GM21528 (cell line): ENCODE measurements at regions not wholly inside any gene's neighbourhood (a gene's known extent, or its start where the extent isn't known, plus 50 kb on each side); places are given as distances from the start of the nearest gene placed in this dataset.

Experiments used
- ATAC-seq: cut with Tn5 transposase; IDR thresholded peaks from one replicate; pipeline ENCODE4 v1.9.1; 2021; ENCODE audit warnings: mild to moderate bottlenecking, moderate library complexity; ENCODE audit not compliant: unreplicated experiment, low FRiP score

GRCh38 chr1:232486454-232487207 is 143.3 kb downstream of the SIPA1L2 start:
- ATAC-seq = no peak

GRCh38 chr1:232486006-232486405 is 143.9 kb downstream of the SIPA1L2 start:
- no peak for ATAC-seq

- no peak for ATAC-seq
Observed at GRCh38 chr1:232484856-232485255, 145.1 kb downstream of the SIPA1L2 start.

GRCh38 chr1:232483826-232484225 is 146.1 kb downstream of the SIPA1L2 start:
- no peak for ATAC-seq

GRCh38 chr1:232481091-232481490 is 148.8 kb downstream of the SIPA1L2 start:
- ATAC-seq = no peak

GRCh38 chr1:232477728-232478127 is 152.2 kb downstream of the SIPA1L2 start:
- no peak for ATAC-seq

GRCh38 chr1:232476538-232476950 is 153.4 kb downstream of the SIPA1L2 start:
- no peak for ATAC-seq

- ATAC-seq = no peak
Observed at GRCh38 chr1:232474826-232475225, 155.1 kb downstream of the SIPA1L2 start.

GRCh38 chr1:232473900-232474299 is 156.0 kb downstream of the SIPA1L2 start:
- no peak for ATAC-seq

- ATAC-seq = no peak
Observed at GRCh38 chr1:232473324-232473723, 156.6 kb downstream of the SIPA1L2 start.

GRCh38 chr1:232472485-232473041 is 157.4 kb downstream of the SIPA1L2 start:
- no peak for ATAC-seq

- ATAC-seq = no peak
Observed at GRCh38 chr1:232471250-232471649, 158.7 kb downstream of the SIPA1L2 start.

- ATAC-seq = no peak
Observed at GRCh38 chr1:232470711-232471110, 159.2 kb downstream of the SIPA1L2 start.

GRCh38 chr1:232468249-232468648 is 161.7 kb downstream of the SIPA1L2 start:
- ATAC-seq = no peak

- ATAC-seq = no peak
Observed at GRCh38 chr1:232467073-232467760, 162.7 kb downstream of the SIPA1L2 start.

- no peak for ATAC-seq
Observed at GRCh38 chr1:232464325-232464724, 165.6 kb downstream of the SIPA1L2 start.

- ATAC-seq = no peak
Observed at GRCh38 chr1:232463225-232463624, 166.7 kb downstream of the SIPA1L2 start.

- no peak for ATAC-seq
Observed at GRCh38 chr1:232462213-232462612, 167.7 kb downstream of the SIPA1L2 start.

GRCh38 chr1:232459826-232460225 is 170.1 kb downstream of the SIPA1L2 start:
- ATAC-seq = no peak

GRCh38 chr1:232459087-232459486 is 170.8 kb downstream of the SIPA1L2 start:
- no peak for ATAC-seq

GRCh38 chr1:232457595-232457994 is 172.3 kb downstream of the SIPA1L2 start:
- peak; percentile 90 for ATAC-seq

GRCh38 chr1:232456714-232457113 is 173.2 kb downstream of the SIPA1L2 start:
- no peak for ATAC-seq
